A673 (cell line): ENCODE measurements at regions not wholly inside any gene's neighbourhood (a gene's known extent, or its start where the extent isn't known, plus 50 kb on each side); places are given as distances from the start of the nearest gene placed in this dataset.

Experiments used
- EZH2 ChIP-seq: fragments of 200-600 bp; sonication (generic); IDR thresholded peaks from 2 replicates; pipeline ENCODE4 v1.6.1; 2017; ENCODE audit warnings: borderline replicate concordance, low read depth, mild to moderate bottlenecking, mixed read lengths, antibody characterized with exemption, low read length; ENCODE audit not compliant: poor library complexity, severe bottlenecking
- TF ChIP-seq, protein P1 (sequence below): fragments of 300-800, 200-600 bp; sonication (generic); conservative IDR thresholded peaks from 2 replicates; pipeline ENCODE4 v1.5.1; 2017; ENCODE audit warnings: low read depth, mild to moderate bottlenecking, antibody characterized with exemption, low read length, moderate library complexity, mixed read lengths

DNA sequence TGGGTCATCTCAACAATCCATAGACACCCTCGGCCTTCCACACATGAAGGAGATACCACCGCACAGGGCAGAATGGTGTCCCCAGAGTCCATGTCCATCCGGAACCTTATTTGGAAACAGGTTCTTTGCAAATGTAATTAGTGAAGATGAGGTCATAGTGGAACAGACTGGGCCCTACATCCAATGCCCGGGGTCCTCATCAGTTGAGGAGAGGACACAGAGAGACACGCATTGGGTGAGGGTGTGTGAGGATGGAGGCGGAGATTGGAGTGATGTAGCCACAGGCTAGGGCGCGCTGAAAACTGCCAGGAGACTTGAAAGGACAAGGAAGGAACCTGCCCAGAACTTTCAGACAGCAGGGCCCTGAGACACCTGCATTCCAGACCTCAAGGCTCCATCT lies 169.4 kb downstream of the ENGASE start:
- TF ChIP-seq, protein P1, sequence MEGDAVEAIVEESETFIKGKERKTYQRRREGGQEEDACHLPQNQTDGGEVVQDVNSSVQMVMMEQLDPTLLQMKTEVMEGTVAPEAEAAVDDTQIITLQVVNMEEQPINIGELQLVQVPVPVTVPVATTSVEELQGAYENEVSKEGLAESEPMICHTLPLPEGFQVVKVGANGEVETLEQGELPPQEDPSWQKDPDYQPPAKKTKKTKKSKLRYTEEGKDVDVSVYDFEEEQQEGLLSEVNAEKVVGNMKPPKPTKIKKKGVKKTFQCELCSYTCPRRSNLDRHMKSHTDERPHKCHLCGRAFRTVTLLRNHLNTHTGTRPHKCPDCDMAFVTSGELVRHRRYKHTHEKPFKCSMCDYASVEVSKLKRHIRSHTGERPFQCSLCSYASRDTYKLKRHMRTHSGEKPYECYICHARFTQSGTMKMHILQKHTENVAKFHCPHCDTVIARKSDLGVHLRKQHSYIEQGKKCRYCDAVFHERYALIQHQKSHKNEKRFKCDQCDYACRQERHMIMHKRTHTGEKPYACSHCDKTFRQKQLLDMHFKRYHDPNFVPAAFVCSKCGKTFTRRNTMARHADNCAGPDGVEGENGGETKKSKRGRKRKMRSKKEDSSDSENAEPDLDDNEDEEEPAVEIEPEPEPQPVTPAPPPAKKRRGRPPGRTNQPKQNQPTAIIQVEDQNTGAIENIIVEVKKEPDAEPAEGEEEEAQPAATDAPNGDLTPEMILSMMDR, result no peak
- TF ChIP-seq EZH2, result no peak
